Omental fat pad (tissue), 3 donors: ENCODE measurements at regions not wholly inside any gene's neighbourhood (a gene's known extent, or its start where the extent isn't known, plus 50 kb on each side); places are given as distances from the start of the nearest gene placed in this dataset.

Experiments used
- ATAC-seq: fragments of 150-250 bp; one replicate; pipeline ENCODE4 v1.9.1; 2016; ENCODE audit warnings: mild to moderate bottlenecking, moderate library complexity; ENCODE audit not compliant: low FRiP score
- DNase-seq: peaks from one replicate; pipeline ENCODE4 v3.0.0-alpha.2; 2019; ENCODE audit warnings: low spot score
- TF ChIP-seq, protein P1 (sequence below), 3 donors: fragments of 450-650 bp; IDR thresholded peaks; one replicate each; pipeline ENCODE4 v1.5.1; 2016 to 2017; ENCODE audit warnings: antibody characterized with exemption in 3 of 3, mild to moderate bottlenecking in 3 of 3, moderate library complexity in 2 of 3

- DNase-seq (no peak), ATAC-seq (no peak)
- TF ChIP-seq, protein P1, sequence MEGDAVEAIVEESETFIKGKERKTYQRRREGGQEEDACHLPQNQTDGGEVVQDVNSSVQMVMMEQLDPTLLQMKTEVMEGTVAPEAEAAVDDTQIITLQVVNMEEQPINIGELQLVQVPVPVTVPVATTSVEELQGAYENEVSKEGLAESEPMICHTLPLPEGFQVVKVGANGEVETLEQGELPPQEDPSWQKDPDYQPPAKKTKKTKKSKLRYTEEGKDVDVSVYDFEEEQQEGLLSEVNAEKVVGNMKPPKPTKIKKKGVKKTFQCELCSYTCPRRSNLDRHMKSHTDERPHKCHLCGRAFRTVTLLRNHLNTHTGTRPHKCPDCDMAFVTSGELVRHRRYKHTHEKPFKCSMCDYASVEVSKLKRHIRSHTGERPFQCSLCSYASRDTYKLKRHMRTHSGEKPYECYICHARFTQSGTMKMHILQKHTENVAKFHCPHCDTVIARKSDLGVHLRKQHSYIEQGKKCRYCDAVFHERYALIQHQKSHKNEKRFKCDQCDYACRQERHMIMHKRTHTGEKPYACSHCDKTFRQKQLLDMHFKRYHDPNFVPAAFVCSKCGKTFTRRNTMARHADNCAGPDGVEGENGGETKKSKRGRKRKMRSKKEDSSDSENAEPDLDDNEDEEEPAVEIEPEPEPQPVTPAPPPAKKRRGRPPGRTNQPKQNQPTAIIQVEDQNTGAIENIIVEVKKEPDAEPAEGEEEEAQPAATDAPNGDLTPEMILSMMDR (IDR thresholded peaks at IDR 0.05): no peak
Observed at GRCh38 chr3:176009256-176009655, 1150.1 kb downstream of the NAALADL2 start.

GRCh38 chr3:176005564-176005963 is 1146.4 kb downstream of the NAALADL2 start:
- ATAC-seq (no peak), DNase-seq (no peak)
- TF ChIP-seq, protein P1 (IDR thresholded peaks at IDR 0.05): no peak

- DNase-seq (no peak), ATAC-seq (no peak)
- TF ChIP-seq, protein P1 (IDR thresholded peaks at IDR 0.05): no peak
Observed at GRCh38 chr3:175989161-175989560, 1130.0 kb downstream of the NAALADL2 start.

- TF ChIP-seq, protein P1 (IDR thresholded peaks at IDR 0.05): no peak
- ATAC-seq: no peak
Observed at GRCh38 chr3:175988401-175988800, 1129.3 kb downstream of the NAALADL2 start.

GRCh38 chr3:175985781-175986180 is 1126.6 kb downstream of the NAALADL2 start:
- TF ChIP-seq, protein P1 (IDR thresholded peaks at IDR 0.05): no peak
- no peak for ATAC-seq
- DNase-seq: no peak

More at GRCh38 chr3:175988401-175988800, 1129.3 kb downstream of the NAALADL2 start:
- no peak for DNase-seq

DNA sequence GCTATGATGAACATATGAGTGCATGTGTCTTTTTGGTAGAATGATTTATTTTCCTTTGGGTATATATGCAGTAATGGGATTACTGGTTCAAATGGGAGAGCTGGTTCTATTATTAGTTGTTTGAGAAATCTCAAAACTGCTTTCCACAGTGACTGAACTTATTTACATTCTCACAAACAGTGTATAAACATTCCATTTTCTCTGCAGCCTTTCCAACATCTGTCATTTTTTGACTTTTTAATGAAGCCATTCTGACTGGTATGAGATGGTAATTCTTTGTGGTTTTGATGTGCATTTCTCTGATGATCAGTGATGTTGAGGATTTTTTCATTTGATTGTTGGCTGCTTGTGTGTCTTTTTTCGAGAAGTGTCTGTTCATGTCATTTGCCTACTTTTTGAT is 1124.2 kb downstream of the NAALADL2 start:
- ATAC-seq (no peak), DNase-seq (no peak)
- TF ChIP-seq, protein P1 (IDR thresholded peaks at IDR 0.05): no peak

GRCh38 chr3:175980486-175981090 is 1121.5 kb downstream of the NAALADL2 start:
- ATAC-seq: no peak
- TF ChIP-seq, protein P1 (IDR thresholded peaks at IDR 0.05): no peak
- no peak for DNase-seq
